ENCODE measurements at regions not wholly inside any gene's neighbourhood (a gene's known extent, or its start where the extent isn't known, plus 50 kb on each side); places are given as distances from the start of the nearest gene placed in this dataset.

- TF ChIP-seq SUZ12 (IDR thresholded peaks at IDR 0.05; ENCODE audit: extremely low read depth, insufficient read depth, insufficient read length) (no peak), ZNF274 (IDR thresholded peaks at IDR 0.05; ENCODE audit: low read depth, low read length) (no peak), YY1 (IDR thresholded peaks at IDR 0.05; ENCODE audit: insufficient read depth, insufficient read length) (no peak)
Measured at GRCh38 chr14:38828183-38828827, 274.7 kb downstream of the SEC23A start.
